ENCODE measurements at regions not wholly inside any gene's neighbourhood (a gene's known extent, or its start where the extent isn't known, plus 50 kb on each side); places are given as distances from the start of the nearest gene placed in this dataset.

DNA sequence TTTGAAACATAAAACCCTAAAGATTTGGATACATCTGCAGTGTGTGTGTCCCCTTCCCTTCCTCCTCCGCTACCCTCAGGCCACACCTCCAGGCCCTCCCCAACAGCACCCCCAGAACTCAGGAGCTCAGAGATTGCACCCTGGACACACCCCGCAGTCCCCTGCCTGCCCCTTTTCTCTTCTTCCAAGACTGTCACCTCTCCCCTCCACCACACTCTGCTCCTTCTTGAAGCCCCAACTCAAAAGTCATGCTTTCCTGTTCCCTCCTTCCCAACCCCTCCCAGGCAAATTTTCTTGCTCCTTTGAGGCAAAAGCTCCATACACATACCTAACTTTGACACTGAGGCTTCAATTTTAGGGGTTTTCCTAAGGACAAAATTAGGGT, 285.7 kb upstream of the STT3B start:
- TF ChIP-seq CTCF (IDR thresholded peaks at IDR 0.05) (no peak), POLR2A (IDR thresholded peaks at IDR 0.05) (no peak)
